GM19395 (cell line): ENCODE measurements at regions not wholly inside any gene's neighbourhood (a gene's known extent, or its start where the extent isn't known, plus 50 kb on each side); places are given as distances from the start of the nearest gene placed in this dataset.
"Not testable (repeated sequence)": the region's sequence is repeated elsewhere in the genome, so short reads cannot be mapped to it uniquely, and the experiment has no call there.

Source experiments
- ATAC-seq: cut with Tn5 transposase; IDR thresholded peaks from one replicate; pipeline ENCODE4 v1.9.1; 2021; ENCODE audit warnings: mild to moderate bottlenecking, moderate library complexity; ENCODE audit not compliant: unreplicated experiment

DNA sequence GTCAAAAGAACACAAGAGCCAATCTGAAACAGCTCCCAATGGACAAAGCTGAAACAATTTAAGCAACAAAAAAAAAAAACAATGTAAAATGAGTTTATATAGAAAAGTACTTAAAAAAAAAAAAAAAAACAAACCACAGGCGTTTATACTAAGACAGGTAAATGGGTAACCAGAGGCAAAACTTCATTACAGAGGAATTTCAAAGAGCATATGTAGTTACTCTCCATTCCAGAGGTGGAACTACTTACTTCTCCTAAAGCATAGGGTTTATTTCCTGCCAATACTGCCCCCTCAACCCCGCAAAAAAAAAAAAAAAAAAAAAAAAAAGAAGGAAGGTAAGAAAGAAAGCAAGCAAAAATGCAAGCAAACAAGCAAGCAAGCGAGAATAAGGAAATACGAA lies 132.9 kb downstream of the LIG4 start:
- no peak for ATAC-seq

- no peak for ATAC-seq
These were observed 138.1 kb downstream of the LIG4 start for GRCh38 chr13:108077284-108077683.

DNA sequence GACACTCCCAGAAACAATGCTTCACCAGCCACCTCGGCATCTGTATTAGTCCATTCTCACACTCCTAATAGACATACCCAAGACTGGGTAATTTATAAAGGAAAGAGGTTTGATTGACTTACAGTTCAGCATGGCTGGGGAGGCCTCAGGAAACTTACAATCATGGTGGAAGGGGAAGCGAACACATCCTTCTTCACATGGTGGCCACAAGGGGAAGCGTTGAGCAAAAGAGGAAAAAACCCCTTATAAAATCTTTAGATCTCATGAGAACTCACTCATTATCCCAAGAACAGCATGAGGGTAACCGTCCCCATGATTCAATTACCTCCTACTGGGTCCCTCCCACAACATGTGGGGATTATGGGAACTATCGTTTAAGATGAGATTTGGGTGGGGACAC lies 140.9 kb downstream of the LIG4 start:
- ATAC-seq, result not testable (repeated sequence)

- no peak for ATAC-seq
These were observed 144.4 kb downstream of the LIG4 start for GRCh38 chr13:108070925-108071324.

DNA sequence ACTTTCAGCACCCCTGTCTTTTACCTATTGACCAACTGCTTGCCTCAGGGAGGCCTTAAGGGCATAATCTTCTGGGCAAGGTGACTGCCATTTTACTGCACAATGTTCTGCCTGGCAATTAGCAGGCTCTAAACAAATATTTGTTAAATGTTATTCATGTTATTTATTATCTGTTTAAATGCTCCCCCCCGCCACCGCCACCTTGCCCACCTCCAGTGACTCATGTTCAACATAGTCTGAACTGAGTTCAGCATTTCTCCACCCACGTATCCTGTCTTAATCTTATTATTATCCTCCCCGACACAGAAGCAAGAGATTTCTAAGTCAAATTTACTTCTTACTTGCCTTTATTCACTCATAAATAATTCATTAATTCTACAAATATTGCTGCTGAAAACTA lies 144.8 kb downstream of the LIG4 start:
- ATAC-seq, result no peak

DNA sequence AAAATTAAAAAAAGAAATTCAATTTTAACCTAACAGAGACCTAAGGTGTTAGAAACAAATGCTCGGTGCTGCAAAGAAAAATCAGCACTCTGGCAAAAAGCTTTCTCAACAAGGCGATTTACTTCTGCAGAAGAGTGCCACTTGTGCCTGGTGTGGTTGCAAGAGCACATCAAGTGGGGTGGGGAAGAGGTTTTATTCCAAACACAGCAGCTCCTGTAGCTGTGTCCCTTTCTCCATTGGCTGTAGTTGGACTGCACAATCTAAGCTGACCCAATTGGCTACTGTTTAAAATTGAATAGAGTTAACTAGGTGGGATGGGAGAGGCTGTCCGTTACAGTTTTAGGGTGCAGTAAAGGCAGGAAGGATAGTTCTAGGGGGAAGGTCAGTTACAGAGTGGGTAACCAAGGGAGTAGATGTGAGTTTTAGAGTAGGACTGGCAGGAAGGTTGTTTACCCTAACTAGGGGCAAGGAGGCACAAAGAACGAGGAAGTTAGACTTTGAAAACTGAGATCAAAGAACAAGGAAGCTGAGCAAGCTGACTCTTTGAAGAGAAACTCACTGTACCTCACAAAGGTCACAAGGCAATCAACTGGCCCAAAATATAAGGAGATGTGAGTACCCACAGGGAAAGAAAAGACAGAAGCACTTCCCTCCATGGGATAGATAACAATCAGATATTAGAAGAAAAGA lies 145.7 kb downstream of the LIG4 start:
- ATAC-seq, result no peak

GRCh38 chr13:108064372-108064771 lies 151.0 kb downstream of the LIG4 start:
- not testable (repeated sequence) for ATAC-seq

GRCh38 chr13:108060111-108060510 lies 155.2 kb downstream of the LIG4 start:
- no peak for ATAC-seq

GRCh38 chr13:108056278-108056677 lies 159.1 kb downstream of the LIG4 start:
- no peak for ATAC-seq

DNA sequence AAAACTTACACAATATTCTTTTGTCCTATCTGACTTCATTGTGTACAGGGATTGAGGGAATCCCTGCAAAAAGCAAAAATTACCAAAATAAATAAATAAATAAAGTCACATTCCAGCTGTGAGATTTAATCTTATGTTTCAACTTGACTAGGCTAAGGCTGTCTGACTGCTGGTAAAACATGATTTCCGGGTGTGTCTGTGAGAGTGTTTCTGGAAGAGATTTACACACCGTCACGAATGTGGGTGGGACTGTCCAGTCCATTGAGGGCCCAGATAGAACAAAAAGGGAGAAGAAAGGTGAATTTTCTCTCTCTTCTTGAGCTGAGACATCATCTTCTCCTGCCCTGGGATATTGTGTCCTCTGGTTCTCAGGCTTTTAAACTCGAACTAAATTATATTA lies 166.1 kb downstream of the LIG4 start:
- ATAC-seq, result no peak

GRCh38 chr13:108044954-108045353 lies 170.4 kb downstream of the LIG4 start:
- no peak for ATAC-seq

DNA sequence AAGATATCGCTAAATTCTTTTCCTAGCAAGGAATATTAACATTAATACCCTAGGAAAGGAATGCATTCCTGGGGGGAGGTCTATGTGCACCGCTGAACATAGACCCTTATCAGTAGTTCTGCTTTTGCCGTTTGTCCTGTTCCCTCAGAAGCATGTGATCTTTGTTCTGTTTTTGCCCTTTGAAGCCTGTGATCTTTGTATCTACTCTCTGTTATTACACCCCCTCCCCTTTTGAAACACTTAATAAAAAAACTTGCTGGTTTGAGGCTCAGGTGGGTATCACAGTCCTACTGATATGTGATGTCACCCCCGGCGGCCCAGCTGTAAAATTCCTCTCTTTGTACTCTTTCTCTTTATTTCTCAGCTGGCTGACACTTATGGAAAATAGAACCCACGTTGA lies 172.5 kb downstream of the LIG4 start:
- ATAC-seq, result not testable (repeated sequence)

GRCh38 chr13:108037348-108037747 lies 178.0 kb downstream of the LIG4 start:
- no peak for ATAC-seq

DNA sequence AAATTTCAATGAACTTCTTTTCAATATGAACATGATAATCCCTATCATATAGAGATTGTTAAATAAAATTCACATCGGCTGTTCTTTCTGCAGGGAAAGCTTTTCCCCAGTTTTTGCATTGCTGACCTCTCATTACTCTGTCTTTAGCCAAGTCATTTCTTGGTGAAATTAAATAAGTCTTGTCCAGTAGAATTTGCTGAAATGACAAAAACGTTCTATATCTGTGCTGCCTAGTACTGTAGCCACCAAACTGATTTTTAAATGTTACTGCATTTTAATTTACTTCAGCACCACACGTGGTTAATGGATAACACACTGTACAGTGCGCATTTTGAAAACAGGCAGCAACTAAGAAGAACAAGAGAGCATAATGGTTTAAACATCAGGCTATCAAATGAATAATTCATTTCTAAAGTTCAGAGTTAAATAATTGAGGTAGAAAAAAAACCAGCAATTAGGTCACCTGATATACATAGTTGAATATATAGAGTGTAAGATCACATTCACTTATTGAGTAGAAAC lies 178.9 kb downstream of the LIG4 start:
- ATAC-seq, result no peak

DNA sequence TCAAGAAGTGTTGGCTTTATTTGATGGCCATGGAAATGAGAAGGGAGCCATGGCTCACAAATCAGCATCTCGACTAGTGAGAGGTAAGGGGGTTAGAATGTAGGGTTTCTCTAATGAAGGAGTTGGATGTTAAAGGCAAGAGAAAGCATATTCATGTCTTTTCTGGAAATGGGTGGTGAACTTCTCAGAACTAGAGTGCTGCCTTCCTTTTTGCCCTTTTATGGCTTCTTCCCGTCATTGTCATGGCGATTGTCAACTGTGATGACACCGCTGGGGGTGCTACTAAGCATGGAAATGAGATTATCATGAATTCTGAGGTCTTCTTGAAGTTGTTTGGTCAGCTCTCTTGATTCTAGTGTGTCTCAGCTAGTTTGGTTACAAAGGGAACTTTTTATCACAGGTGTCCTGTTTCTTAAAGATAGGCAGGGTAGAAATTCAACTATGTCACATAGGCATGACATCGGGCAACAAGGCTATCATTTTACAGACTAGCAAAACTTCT lies 180.4 kb downstream of the LIG4 start:
- no peak for ATAC-seq

GRCh38 chr13:108033800-108034707 lies 181.3 kb downstream of the LIG4 start:
- no peak for ATAC-seq

- ATAC-seq, result no peak
These were observed 183.5 kb downstream of the LIG4 start for GRCh38 chr13:108031865-108032264.

GRCh38 chr13:108030769-108031168 lies 184.6 kb downstream of the LIG4 start:
- no peak for ATAC-seq

GRCh38 chr13:108026680-108027410 lies 188.5 kb downstream of the LIG4 start:
- no peak for ATAC-seq

DNA sequence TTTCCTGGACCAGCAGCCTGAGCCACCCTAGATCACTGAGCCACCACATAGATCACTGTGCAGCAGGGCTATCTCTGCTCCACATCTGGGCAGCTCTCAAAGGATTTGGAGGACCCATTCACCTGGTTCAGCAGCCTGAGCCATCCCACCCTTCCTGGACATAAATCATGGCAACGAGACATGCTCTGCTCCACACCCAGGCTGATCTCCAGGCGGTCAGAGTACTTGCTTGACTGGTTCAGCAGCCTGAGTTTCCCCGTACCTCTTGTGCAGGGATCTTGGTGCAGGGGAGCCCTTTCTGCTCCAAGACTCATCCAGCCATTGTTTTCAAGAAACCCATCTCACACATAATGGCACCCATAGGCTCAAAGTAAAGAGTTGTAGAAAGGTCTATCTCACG lies 195.3 kb downstream of the LIG4 start:
- no peak for ATAC-seq

DNA sequence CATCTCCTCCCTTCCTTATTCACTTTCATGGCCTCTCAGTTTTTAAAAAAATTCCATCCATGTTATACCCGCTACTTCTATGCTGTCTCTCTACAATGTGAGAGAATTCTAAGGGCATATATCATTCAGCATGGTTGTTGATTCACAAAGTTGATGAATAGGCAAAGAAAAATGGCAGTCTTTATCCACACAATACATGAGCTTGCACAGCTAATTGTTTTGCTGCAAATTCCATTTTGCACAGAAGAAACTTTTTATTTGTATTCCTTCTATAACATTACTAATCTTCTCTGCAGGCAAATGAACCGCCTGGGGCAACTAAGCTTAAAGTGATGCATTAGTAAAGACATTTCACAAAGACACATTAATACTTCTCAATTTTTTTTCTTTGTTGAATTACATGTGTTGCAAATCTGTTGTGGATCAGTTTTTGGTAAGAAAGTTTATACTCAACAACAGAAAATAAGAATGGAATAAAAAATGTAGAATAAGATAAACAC lies 196.9 kb downstream of the LIG4 start:
- no peak for ATAC-seq
